HG03135 (cell line): ENCODE measurements at regions not wholly inside any gene's neighbourhood (a gene's known extent, or its start where the extent isn't known, plus 50 kb on each side); places are given as distances from the start of the nearest gene placed in this dataset.

Source experiments
- ATAC-seq: cut with Tn5 transposase; IDR thresholded peaks from one replicate; pipeline ENCODE4 v1.9.1; 2021; ENCODE audit warnings: mild to moderate bottlenecking, moderate library complexity; ENCODE audit not compliant: unreplicated experiment

DNA sequence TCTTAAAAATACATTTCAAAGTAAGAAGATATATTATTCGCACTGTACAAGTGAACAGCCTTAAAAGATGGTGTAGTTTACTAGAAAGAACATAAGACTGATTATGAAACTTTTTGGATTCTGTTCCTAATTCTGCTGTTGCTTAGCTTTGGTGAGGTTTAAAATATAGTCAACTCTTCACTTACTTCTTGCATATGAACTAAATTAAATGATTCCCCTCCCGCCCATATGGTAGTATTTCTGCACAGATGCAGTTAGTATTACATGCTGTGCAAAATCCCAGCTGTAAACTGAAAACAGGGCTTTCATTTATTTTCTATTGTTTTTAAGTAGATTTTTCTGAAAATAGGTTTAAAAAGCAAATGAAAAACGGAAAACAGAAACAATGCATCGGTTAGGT is 345.4 kb upstream of the NCAM2 start:
- ATAC-seq: no peak

DNA sequence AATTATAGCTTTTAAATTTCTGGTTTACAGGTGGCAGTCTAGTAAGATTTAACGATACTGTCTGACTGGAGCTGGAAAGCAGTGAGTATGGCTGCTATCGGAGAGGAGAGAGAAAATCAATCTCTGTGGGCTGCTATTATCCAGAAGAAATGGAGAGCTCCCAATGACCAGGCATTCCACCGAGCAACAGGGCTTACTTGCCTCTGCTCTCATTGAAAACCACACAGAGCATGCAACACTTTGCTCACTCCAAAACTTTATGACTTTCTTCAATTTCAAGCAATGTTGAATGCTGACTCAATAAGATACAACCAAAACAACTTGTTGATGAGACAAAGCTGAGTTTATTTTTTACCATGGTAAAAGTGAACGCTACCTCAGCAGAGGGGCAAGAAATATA is 337.0 kb upstream of the NCAM2 start:
- ATAC-seq: no peak

DNA sequence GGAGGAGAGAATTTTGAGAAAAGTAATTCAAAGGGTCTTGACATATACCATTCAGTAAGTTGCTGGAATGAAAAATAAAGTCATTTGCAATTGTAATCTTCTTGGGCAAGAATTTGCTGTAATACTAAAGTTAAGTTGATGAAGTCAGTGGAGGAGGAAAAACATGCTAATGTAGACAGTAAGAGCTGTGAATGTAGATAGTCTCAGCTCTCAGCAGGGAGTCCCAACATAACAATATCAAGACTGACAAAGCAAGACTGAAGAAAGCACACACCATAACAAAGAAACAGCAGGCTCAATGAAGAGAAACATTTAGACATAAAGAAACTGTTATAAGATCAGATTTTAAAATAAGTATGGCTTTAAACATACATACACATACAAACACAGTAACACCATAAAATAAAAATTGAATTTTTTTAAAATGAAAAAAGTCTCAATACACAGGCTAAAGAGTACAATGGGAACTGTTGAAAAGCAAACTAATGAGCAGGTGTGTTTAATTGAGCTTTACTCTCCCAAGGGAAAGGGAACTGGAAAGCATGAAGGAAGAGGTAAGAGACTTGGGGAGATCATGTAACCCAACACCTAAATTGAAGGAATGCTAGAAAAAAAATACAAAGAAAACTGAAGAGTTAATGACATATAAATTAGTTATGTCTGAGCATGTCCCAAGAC is 336.3 kb upstream of the NCAM2 start:
- ATAC-seq: no peak

DNA sequence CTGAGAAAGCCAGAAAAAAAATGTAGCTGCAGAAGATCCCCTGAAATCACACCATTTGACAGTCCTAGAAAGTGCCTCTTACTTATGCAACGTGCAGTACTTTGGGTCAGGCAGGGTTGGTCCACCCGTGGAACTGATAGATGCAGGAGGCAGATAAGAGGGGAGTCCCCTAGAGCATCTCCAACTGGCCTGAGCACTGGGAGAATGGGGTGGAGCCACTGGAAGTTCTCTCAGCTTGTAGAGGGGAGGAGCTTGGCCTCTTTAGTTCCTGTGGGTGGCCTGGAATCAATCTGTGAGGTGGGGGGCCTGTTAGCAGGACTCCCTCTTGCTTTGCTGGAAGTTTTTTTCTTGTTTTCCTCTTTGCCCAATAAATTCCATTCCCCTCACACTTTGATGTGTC is 335.7 kb upstream of the NCAM2 start:
- ATAC-seq: no peak

DNA sequence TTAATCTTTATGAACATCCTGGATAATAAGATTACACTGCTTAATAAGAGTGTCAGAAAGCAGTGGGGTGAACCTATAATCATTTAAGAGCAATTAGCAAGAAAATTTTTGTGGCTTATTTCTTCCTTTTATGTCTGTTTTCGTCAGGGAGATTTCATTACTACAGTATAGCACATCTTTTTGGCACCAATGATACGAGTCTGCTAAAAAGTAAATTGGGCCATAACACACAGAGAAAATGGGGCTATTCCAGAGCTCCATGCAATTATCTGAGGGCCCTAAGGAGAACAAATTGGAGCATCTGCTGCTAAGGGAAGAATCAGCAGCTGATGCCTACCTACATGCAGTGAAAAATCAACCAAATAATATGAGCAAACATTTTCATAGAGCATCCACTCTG is 330.3 kb upstream of the NCAM2 start:
- ATAC-seq: no peak

DNA sequence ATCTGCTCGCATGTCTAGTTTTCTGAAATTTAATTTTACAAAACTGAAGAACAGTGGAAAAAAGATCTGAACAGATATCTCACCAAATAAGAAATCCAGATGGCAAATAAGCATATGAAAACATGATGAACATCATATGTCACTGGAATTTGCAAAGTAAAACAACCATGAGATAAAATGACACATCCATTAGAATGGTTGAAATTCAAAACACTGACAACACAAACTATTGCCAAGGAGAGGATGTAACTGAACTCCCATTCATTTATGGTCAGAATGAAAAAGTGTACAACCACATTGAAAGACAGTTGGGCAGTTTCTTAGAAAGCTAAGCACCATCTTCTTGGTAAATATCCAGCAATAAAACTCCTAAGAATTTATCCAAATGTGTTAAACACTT is 312.7 kb upstream of the NCAM2 start:
- ATAC-seq: no peak

DNA sequence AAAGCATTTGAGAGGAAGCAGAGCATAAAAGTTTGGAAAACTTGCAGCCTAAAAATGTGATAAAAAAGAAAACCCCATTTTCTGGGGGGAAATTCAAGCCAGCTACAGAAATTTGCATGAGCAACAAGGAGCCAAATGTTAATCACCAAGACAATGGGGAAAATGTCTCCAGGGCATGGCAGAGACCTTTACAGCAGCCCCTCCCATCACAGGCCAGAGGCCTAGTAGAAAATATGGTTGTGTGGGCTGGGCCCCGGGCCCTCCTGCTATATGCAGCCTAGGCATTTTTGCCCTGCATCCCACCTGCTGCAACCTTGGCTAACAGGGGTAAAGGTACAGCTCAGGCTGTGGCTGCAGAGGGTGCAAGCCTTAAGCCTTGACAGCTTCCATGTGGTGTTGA is 299.6 kb upstream of the NCAM2 start:
- no peak for ATAC-seq

DNA sequence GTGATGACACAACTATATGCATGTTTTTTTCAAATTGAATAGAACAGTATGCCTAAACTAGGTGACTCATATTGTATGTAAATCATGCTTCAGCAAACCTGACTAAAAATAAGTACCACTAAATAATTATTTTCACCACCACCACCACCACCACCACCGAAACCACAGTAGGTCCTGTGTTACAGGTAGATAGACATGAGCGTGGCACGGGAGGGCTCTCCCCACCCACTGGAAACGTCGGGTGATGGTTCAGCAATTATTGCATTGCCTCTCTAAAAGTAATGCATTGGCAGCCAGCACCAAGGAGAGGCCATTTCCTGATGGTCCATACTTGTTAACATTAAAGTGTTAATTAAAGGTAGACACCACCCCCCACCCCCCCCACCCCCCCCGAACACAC is 297.0 kb upstream of the NCAM2 start:
- no peak for ATAC-seq

DNA sequence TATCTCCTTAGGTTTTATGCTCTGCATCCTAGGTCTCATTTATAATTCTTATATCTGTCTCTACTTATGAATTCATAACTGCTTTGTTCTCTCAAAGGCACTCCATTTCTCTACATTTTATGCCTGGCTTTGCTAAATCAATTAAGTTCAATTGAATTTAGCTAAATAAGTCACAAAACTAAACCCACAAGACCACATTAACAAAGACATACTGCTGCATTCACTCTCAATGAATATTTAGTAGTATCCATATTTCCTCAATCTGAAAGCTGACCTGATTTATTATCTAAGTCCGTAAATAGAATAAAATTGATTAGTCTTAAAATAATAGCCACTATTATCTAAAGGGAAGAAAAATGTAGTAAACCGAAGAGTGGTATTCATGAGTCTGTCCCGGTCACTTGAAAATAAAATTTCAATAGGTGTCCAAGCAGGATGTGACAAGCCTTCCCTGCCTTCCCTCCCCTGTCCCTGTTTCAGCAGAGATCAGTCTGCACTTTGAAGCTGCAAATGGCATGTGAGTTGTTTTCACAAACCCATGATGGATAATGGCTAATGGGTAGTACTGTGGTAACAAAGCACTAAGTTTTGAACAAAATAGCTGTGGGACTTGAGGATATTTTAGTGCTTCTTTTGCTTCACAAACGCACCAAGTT is 295.0 kb upstream of the NCAM2 start:
- ATAC-seq: no peak

DNA sequence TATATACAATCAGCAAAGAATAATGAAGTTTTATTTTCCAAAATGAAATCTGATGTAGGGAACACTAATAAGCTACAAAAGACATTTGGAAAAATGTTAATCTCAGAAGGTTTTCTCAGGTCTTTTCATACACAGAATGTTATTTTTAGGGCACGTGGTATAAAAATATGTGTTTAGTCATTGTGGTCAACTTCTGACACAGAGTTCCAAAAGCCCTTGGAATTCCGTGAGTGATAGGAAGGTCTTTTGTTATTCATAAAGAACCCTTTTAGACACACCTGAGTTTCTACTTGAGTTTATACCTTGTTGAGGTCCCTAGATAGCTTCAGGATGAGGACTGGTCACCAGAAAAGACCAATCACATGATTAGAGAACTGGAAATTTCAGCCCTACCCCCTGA is 277.6 kb upstream of the NCAM2 start:
- no peak for ATAC-seq

DNA sequence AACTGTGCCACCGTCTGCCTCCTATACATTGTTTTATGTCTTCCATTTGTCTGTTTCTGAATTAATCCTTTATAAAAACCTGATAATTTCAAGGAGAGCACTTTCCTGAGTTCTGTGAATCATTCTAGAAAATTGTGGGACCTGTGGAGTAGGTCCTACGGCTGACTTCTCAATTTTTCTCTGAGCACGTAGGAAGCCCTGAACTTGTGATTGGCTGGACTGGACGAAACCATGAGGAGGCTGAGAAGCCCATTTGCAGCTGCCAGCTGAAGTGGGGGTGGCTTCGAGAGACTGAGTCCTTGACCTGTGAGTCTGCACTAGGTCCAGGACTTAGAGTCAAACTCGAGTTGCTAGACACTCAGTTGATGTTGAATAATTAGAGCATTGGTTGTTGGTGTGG is 277.1 kb upstream of the NCAM2 start:
- ATAC-seq: no peak

DNA sequence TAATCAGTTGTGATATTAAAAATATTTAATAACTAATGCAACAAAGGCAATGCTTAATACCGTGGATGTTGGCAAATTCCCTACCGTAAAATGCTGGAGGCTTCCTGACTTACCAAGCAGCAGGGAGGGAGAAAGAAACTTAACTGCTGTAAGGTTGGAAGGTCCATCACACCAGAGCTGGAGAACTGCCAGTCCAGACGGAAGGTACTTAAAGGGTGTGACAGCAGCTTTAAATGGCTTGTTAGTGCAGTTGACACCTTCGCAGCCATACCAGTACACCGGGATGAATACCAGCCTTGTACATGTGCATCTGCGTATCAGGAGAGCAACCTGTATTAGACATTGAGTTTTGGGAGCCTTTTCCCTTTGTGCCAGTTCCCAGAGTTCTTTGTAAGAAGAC is 269.5 kb upstream of the NCAM2 start:
- no peak for ATAC-seq

DNA sequence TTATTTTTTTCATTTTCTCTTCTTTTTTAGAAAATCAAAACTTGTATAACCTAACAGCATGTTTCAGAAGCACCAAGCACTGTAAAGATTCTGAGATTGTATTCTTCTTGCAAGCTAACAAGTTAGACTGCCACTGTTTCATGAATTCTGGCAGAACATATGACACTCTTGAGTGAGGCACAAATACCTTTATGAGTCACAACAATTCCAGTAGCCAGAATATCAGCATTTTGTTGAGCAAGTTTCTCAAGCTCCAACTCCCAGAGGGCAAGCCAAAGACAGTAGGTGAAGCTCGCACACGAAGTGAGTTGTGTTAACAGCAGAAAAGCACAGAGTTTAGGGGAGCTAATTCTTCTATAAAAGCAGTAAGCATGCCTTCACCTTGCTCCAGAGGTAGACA is 268.8 kb upstream of the NCAM2 start:
- ATAC-seq: no peak

DNA sequence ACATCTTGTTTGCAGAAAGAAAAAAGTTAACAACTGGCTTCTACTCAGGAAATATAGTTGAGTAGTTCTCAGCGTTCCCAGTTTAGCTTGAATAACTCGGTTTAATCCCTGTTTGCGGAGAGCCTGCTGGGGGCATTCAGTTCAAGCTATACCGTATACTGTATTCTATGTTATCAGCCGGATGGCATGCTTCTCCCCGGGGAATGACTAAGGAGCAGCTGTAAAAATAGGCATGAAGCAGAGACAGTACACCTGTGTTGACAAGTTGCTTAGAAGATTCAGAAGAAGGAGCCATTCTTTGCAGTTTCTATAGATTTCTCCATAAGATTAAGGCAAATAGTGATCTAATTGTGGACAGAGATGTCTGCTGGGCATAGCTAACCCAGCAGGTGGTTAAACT is 267.8 kb upstream of the NCAM2 start:
- ATAC-seq: no peak

DNA sequence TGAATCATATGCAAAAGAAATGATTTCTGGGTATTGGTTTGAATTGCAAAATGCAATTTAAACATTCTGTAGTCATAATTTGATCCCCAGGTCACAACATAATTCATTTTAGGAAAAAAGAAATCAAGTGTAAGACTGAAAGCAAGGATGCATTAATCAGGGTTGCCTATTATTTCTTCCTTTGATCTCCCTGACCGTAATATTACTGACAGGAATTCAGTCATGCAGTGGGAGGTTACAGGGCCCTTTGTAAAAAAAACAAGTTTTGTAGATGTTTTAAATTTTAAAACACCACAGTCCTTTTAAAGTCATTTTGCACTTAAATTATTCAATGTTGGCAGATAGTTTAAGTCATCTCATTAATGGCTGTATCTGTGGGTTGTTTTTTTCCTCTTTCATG is 263.0 kb upstream of the NCAM2 start:
- ATAC-seq: no peak

DNA sequence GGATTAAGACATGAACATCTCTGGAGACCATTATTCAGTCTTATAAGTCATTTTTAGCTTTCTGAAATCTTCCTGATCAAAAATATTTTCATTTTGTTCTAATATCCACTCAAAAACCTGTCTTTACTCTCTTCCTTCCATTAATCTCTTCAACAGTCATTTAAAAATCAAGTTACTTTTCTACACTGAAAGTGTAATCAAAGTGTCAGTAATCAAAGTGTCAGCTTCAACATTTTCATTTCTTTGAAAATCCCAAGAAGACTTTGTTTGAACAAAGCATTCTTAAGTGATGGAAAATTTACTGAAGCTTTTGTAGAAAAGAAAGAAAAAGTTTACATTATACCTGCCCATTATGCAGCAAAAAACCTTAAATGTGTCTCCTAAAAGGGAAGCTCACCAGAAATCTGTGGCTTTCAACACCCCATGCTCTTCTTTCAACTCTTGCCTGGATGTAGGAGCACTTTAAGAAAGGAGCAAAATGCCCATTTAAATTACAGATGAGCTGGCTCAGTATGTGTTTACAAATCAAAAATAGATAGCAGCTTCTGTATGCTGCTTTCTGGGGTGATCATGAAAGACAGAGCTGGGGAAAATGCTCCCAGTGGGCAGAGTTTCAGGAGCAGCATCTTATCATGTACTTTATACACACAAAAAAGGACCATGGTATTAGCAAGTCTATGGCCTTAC is 260.8 kb upstream of the NCAM2 start:
- ATAC-seq: no peak

DNA sequence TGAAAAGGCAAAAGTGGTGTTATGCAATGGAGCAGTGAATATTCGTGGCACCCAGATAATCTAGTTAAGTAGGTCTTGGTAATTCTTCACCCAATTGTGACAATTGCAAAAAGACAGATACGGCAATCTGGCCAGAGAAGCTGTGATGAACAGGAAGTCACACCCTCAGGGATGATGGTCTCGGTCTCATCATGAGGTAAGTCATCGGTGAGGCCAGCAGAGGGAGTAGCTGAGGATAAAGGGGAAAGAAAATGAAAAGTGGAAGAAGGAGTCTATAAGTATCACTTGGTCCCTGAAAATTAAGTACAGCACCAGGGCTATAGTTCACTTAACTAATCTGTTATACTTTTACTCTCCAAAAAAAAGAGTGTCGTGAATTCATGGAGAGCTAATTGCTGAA is 258.8 kb upstream of the NCAM2 start:
- no peak for ATAC-seq

DNA sequence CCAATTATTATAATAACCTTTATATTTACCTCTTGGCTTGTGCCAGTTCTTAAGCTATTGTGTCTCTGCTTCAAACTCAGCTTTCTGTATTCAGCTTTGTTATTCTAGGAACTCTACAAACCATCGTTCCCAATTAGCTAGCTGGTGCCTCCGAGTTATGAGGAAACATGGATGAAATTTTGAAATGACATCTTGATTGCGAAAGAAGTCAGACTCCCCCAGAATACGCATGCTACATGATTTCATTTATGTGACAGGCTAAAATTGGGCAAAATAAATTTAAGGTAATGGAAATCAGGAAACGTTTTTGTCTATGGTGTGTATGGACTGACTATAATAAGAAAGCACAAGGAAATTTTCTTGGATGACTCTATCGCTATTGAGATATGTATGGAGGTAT is 256.8 kb upstream of the NCAM2 start:
- no peak for ATAC-seq

DNA sequence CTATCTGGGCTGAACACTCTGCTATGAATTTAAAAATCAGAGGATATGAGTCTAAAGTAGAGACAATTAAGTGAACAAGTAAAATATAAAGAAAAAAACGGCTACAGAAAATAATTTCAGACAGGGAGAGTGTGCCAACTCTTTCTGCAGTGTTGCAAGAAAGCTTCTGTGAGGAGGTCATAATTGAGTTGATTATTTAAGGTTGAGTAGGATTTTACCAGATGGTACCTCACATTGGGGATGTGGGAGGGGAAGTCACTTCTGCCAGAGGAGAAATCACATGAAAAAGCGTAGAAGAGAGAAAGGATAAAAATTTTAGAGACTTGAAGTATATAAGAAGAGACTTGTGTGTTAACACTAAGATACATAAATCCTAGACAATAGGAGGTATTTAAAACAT is 238.0 kb upstream of the NCAM2 start:
- no peak for ATAC-seq

DNA sequence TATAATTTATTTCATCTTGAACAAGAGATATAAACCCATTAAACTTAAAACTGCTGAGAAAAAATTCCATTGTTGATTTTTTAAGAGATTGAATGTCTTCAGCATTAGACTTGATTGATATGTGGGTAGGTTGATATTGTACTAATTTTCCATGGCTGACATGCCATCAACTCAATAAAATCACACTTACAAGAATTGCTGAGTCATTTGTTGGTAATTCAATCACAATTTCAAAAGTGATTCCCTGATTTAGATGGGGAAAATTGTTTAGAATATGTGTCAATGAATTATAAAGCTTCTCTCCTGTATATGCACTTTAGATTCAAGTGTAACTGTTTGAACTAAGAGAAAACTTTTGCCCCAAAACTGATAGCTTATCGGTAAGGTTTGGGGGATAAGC is 223.5 kb upstream of the NCAM2 start:
- ATAC-seq: no peak

DNA sequence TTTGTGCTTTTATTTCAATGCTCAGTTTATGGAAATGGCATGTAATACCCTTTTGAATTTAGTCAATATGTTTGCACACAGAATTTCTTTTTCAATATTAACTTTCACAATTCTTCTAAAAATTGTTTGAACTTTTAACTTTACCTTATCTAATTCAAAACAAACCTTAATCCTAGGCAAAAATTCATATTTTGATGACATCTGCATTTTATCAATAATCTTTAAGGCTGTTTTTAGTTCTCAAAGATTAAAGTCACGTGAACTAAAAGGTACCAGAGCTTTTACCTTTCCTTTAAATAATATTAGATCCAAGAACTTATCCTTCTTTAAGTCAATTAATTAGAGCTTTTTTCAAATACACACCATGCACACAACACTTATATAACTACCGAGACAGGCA is 218.9 kb upstream of the NCAM2 start:
- no peak for ATAC-seq

DNA sequence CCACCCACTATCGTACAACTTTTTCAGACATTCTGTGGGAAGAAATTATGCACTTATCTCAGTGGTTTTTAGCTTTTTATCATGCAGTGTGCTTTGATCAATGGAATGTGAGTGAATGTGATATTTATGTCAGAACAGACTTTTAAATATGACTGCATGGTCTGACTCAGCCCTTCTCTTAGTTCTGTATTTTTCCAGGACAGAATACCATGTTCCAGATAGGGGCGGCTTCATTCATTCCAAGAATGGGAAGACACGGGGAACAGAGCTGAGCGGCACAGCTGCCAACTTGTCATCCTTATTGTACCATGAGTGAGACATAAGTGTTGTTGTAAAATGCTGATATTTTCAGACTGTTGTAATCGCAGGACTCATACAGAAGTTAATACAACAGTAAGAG is 214.6 kb upstream of the NCAM2 start:
- no peak for ATAC-seq
